ENCODE measurements at regions not wholly inside any gene's neighbourhood (a gene's known extent, or its start where the extent isn't known, plus 50 kb on each side); places are given as distances from the start of the nearest gene placed in this dataset.
A peak's percentile ranks its signal among the peaks of the same experiment; 100 is the strongest.

DNA sequence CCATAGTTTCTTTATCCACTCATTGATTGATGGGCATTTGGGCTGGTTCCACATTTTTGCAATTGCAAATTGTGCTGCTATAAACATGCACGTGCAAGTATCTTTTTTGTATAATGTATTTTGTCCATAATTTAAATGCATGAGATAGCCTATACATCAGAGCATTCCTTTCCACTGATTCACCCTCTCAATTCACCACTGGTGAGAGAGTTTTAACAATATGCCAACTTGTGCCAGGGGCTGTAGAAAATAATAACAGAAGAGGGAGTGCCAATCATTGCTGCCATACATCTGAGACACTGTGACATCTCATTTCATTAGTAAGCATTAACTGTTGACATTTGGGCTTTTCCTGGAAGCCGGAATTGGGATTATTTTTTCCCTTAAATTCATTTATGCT is 125.1 kb downstream of the RAP2A start:
- DNase-seq (no peak), ATAC-seq (no peak)
- intact Hi-C loops (cut with micrococcal nuclease): no loop called here

DNA sequence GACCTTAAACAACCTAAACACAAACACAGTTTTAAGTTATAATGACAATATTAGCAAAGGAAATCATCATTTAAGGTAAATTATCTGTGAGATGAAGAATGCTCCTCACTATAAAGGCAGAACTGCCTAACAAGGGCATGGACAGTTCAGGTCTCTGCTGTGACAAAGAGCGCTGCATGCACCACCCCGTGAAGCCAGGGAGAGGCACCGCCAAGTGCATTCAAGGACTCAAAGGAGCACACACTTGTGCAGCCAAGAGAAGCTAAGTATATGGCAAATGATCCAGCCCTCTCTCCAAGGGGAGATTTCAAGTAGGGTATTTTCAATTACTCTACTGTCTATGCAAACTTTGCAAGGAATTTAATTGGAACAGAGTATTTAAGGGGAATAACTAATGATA is 126.0 kb downstream of the RAP2A start:
- DNase-seq (no peak), ATAC-seq (no peak)
- intact Hi-C loops (cut with micrococcal nuclease): no loop called here

DNA sequence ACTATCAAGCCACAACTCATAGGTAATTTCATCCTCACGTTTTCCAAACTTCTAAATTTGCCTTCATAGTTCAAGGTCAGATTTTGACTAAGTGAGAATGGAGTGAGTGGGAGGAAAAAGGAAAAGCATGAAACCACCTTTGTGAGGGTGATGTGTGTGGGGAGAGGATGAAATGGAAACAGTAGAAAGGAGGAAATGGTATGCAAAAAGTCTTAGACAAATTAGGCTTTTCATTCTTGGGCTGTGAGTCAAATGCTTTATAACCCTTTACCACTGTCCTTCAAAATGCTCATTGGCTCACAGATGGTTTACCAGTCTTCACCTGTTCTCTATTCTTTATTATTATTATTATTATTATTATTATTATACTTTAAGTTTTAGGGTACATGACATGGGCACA is 127.2 kb downstream of the RAP2A start:
- no peak for DNase-seq
- ATAC-seq: no peak
- intact Hi-C loops (cut with micrococcal nuclease): no loop called here

DNA sequence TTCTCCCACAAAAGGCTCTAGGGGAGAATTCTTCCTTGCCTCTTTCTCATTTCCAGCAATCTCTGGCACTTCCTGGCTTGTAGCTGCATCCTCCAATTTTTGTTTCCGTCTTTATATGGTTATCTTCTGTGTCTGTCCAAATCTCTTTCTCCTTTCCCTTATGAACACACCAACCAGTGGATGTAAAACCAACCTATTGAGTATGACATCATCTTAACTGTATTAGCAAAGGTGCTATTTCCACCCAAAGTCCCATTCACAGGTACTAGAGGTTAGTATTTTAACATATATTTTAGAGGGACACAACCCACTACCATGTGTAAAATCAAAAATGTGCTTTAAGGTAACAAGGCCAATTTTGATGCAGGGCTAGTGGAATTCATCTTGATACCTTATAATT is 129.0 kb downstream of the RAP2A start:
- intact Hi-C loops (cut with micrococcal nuclease): no loop called here
- no peak for DNase-seq
- ATAC-seq: no peak

DNA sequence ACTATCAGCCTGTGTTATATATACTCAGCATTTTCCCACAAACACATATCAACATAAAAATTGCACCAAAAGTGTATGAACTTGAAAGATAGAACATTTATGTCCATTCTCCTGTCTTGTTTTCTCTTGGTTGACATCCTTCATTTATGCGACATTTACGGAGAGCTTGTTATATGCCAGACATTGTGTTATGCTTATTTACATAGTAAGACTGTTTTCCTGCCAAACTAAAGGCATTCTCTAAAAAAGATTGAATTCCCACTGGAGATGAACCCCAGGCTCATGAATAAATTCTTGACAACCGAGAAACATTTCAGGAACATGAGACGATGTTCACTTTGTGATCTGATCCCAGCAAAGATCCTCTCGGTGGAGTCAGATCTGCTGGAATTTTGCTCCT is 131.0 kb downstream of the RAP2A start:
- intact Hi-C loops (cut with micrococcal nuclease): no loop called here
- no peak for DNase-seq
- ATAC-seq: no peak

DNA sequence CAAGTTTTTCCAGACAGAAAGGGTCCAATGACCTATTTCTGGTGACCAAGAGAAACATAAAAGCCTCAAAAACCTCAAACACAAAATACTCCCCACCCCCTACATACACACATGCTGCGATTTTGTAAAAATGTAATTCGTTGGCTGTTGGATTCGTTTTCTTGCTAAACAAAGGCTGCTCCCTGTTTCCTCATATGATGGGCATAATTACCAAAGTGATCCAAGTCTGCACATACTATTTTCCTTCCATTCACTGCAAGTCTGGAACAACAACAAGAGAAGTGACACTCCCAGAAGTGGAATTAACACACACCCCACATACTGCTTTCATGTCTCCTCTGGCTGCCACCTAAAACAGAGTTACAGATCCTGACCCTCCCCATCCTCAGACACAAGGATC is 131.9 kb downstream of the RAP2A start:
- intact Hi-C loops (cut with micrococcal nuclease): no loop called here

DNA sequence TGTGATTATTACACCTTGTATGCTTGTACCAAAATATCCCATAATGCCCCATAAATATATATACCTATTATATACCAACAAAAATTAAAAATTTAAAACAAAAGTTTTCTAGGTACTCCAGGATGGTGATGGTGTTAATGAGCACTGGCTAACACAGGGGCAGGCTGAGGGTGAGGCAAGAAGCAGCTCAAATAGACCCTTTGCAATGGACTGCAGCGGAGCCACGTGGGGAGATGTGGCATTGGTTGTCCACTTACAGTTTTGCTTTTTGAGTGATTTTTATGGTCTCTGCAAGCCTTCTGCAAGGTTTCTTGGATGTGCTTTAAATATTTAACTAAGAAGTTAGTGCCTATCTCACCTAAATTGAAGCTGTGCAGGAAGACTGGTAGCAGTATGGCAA is 132.9 kb downstream of the RAP2A start:
- intact Hi-C loops (cut with micrococcal nuclease): no loop called here
- DNase-seq (no peak), ATAC-seq (no peak)

More for the DNA sequence above, 131.9 kb downstream of the RAP2A start:
- no peak for DNase-seq
- no peak for ATAC-seq

DNA sequence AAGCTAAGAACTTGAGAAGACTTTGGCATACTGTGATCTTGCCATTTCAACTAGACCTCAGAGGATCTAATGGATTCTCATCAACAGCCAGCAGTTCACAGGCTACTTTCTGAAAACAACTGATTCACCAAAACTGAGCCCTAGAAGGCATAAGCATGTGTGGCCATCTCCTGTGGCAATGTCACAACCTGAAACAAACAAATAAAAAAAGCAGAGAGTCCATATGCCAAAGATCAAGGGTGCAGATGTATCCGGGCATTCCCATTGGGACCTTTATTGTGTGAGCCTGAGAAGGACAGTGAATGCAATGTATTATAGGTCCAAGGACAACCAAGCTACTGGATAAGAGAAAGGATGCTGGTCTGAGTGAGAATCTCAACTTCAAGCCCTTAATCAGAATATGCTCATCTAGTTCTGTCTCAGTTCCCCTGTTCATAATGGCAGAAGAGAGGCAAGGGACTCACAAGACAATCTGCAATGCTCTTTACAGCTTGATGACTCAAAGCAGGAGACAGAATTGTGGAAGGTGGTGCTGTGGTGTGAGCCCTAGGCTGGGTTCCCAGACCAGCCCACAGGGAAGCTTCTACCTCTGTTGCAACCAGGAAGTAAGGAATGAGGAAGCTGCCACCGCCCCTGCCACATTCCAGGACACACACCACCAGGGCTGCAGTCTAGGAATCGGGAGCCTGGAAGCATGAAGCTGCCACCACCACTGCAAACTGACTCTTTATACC is 133.7 kb downstream of the RAP2A start:
- ATAC-seq (no peak), DNase-seq (no peak)
- intact Hi-C loops (cut with micrococcal nuclease): no loop called here

DNA sequence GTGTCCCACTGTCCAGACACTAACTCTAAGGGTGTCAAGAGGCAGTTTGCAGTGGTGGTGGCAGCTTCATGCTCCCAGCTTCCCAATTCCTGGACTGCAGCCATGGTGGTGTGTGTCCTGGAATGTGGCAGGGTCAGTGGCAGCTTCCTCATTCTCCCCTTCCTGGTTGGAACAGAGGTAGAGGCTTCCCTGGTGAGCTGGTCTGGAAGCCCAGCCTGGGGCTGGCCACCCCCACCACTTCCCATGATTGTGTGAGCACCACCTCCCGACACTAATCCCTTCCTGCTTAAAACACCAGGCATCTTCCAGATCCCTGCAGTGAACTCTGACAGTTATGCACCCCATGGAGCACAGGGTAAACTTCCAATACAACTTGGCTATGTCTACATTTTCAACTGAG is 134.9 kb downstream of the RAP2A start:
- DNase-seq (no peak), ATAC-seq (peak; percentile 31)
- intact Hi-C loops (cut with micrococcal nuclease): no loop called here

DNA sequence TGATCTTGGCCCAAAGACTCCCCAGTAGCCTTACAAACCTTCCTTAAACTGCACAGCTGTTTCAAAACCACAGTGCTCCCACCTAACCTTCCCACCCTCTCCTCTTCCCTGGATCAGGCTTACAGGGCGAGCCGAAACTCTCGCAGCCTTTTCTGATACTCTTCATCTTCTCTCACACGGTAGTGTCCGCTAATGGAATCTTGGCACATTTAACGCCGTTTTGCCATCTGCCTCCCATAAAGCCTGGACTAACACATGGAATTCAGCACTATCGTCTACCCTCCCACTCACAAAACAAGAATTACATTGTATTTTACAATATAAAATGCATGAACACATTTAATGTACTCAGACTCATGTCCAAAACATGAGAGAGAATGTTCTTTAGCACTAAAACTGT is 135.9 kb downstream of the RAP2A start:
- intact Hi-C loops (cut with micrococcal nuclease): no loop called here

DNA sequence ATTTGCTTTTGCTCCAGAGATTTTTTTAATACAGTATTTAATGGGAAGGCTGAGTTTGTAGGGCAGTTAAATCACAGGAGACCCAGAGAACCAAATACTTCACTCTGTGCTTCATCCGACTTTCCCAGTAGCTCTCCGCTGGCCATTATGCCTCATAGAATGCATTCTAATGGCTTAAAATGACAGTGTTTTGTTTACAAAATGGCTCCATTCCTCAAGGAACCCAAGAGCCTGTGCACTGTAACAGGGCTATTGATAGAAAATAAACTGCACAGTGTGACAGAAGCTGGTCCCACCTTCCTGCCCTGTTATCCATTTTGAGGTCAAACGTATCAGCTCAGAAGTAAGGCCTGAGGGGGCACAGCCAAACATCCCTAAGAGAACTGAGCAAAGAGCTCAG is 136.5 kb downstream of the RAP2A start:
- ATAC-seq (no peak), DNase-seq (no peak)
- intact Hi-C loops (cut with micrococcal nuclease): no loop called here

More for the DNA sequence above, 135.9 kb downstream of the RAP2A start:
- ATAC-seq (no peak), DNase-seq (no peak)

DNA sequence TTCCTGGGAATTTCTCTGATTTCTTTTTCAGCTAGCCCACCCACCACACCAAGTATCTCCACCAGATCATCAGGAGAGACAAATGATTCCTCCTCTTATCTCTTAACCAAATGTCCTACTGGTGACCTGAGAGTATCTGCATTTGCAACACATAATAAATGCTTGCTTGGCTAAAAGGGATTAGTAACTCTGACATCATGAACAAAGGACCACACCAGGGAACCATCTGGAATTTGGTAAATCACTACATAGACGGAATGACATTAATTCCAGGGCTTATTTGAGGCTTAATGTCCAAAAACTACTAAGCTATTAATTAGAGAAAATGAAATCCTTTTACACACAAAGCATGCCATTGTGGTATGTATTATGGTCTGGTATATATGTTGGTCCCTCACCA is 139.0 kb downstream of the RAP2A start:
- DNase-seq: no peak
- no peak for ATAC-seq
- intact Hi-C loops (cut with micrococcal nuclease): no loop called here

DNA sequence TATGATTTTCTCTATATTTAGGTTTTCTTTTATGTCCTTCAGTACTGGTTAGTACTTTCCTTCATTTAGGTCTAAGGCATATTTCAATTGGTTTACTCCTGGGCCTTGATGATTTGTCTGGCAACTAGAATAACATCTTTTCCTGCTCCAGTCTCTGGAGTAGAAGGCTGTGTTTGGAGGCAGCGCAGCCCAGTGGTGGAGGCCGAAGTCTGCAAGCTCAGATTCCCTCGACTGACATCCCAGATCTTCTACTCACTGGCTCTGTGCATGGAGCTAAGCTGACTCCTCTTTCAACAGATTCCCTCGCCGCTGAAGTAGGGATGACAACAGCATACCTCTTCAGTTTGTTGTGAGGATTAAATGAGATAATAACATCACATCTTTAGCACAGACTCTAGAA is 141.0 kb downstream of the RAP2A start:
- ATAC-seq: peak; percentile 19
- intact Hi-C loops (cut with micrococcal nuclease): no loop called here

DNA sequence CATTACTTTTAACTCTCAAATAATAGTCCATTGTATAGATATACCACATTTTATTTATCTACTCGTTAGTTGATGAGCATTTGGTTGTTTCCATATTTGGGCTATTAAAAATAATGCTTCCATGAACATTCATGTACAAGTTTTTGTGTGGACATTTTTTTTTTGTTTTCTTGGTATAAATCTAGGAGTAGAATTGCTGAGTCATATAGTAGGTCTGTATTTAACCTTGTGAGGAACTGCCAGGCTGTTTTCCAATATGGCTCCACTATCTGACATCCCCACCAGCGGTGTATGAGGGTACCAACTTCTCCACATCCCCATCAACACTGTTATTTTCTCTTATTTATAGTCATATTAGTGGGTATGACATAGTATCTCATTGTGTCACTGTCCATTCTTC is 143.1 kb downstream of the RAP2A start:
- intact Hi-C loops (cut with micrococcal nuclease): no loop called here

More for the DNA sequence above, 141.0 kb downstream of the RAP2A start:
- DNase-seq: peak; percentile 40

DNA sequence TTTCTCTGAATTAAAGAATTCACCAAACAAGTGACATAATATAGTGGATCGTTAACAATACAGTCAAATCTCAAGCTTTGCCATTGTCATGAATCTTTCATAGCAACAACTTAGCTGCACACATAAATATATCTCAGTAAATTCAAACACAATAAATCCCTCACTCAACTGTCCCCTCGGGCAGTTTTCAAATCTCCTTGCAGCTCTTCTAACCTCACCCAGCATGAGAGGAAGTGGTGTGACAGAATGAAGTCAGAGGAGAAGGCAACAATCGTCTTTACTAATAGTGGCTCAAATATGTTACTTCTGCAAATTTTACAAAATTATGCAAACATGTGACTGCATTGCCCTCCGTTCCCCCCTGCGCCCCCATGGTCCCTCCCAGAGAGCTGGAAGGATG is 148.2 kb downstream of the RAP2A start:
- DNase-seq (no peak), ATAC-seq (no peak)
- intact Hi-C loops (cut with micrococcal nuclease): no loop called here

More for the DNA sequence above, 143.1 kb downstream of the RAP2A start:
- DNase-seq (no peak), ATAC-seq (no peak)

DNA sequence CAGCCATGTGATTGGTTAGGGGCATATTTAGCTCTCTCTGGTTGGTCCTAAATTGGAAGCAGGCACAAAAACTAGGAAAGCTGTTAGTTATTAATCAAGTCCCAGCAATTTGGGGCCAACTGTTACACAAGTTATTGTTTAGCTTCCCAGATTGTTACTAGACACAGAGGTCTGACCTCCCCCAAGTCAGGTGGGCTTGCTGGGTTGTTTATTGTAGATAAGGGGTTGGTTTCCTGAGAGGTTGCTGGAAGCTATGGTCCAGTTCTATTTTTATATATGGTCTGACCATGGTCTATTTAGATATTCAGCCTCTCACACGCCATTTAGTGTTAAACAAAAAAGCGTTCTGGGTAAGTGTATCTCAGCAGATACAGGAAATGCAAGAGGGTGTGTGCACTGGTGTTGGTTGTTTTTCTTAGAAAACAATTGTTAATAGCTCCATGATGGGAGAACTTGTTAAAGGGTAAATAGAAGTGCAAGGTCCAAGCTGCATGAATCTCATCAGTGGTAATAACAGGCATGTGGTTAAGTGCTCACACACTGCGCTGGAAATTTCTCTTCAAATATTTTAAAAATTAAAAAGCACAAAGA is 150.0 kb downstream of the RAP2A start:
- DNase-seq (no peak), ATAC-seq (no peak)
- intact Hi-C loops (cut with micrococcal nuclease): no loop called here

DNA sequence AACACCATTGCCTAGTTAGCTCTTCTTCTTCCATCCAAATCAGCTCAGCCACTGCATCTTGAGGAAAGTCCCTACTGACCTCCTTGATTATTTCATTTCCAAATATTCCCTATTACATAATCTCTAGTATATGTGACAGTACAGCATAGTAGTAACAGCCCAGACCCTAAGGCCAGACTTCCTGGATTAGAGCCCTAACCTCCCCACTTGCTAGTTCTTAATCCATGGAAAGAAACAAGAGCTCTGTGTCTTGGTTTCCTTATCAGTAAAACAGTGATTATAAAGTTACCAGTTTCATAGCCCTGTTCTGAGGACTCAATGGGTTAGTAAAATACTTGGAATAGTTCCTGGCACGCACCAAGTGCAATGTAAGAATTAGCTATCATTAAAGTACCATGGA is 153.0 kb downstream of the RAP2A start:
- intact Hi-C loops (cut with micrococcal nuclease): no loop called here
- ATAC-seq (no peak), DNase-seq (no peak)

DNA sequence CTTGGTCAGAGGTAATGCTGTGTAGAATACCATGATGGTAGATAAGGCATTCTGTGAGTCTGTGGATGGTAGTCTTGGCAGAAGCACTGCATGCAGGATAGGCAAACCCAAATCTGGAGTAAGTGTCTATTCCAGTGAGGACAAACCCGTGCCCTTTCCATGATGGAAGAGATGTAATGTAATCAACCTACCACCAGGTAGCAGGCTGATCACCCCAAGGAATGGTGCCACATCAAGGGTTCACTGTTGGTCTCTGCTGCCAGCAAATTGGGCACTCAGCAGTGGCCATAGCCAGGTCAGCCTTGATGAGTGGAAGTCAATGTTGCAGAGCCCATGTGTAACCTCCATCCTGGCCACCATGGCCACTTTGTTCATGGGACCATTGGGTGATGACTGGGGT is 155.0 kb downstream of the RAP2A start:
- no peak for ATAC-seq
- intact Hi-C loops (cut with micrococcal nuclease): no loop called here
- DNase-seq: no peak

DNA sequence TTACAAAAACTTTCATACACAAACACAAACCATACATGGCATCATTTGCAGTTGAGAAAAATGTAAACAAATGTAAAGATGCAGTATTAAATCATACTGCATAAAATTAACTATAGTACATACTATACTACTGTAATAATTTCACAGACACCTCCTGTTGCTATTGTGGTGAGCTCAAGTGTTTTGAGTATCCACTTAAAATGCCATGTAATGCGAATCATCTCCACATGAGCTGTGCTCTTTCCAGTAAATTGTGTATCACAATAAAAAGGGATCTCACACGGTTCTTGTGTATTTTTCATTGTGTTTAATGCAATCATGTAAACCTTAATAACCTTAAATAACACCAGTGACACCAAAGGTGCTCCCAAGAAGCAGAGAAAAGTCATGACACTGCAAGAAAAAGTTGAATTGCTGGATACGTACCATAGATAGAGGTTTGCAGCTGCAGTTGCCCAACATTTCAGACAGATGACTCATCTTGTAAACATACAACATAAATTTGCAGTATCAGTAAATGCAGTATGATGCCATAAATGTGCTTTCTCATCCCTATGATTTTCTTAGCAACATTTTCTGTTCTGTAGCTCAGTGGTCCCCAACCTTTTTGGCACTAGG is 166.6 kb downstream of the RAP2A start:
- ATAC-seq (peak; percentile 63), DNase-seq (no peak)
- intact Hi-C loops (cut with micrococcal nuclease): no loop called here

DNA sequence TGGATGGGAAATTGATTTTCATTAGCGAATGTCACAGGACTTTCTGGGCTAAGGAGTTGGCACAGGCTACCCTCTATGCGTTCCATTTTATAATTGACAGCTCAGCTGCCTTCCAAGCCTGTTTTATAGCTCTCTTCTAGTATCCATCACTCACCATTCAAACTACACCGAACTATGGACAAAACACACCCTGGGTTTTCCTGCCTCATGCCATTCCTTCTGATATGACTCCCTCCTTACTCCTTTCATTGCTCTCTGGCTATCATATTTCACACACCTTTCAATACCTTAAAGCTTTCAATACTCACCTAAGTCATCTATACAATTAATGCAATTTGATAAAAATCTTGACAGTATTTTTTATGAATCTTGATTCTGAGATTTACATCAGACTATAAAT is 181.3 kb downstream of the RAP2A start:
- ATAC-seq (no peak), DNase-seq (no peak)
- intact Hi-C loops (cut with micrococcal nuclease): no loop called here

DNA sequence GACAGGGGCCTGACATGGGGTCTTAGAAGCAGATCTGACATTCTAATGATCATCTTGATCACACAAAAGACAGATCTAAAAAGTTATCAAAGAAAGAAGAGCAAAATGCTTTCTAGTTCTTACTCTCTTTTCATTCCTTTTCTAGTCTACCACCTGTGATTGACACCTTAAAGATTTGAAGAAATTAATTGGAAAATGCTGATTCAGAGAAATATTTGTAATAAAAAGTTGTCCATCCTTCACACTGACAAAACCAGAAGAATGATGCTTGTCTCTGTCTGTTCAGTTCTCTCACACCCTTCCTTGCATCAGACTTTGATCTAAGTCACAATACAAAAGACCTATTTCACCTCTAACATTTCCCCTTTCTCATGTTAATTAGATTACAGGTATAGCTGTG is 182.4 kb downstream of the RAP2A start:
- DNase-seq (no peak), ATAC-seq (no peak)
- intact Hi-C loops (cut with micrococcal nuclease): no loop called here

Measured in left ventricle myocardium superior (tissue), 1 donor.